Endothelial cell of umbilical vein (primary cell): ENCODE measurements at regions not wholly inside any gene's neighbourhood (a gene's known extent, or its start where the extent isn't known, plus 50 kb on each side); places are given as distances from the start of the nearest gene placed in this dataset.

ENCODE experiments used
- BruUV-seq: library from RNA; stranded (reverse); fragments of 400-500 nt; replicated peaks from 2 replicates; lab custom pipeline; 2021; lab: Mats Ljungman, UMichigan
- CTCF ChIA-PET: fragments of 300-600, 350-600 bp; sonication (Branson Sonifier 250); formaldehyde crosslinking; loops from one replicate; lab custom pipeline; 2021; ENCODE audit warnings: antibody characterized with exemption, inconsistent platforms; lab: Charles Lee
- POLR2A ChIA-PET: fragments of 300-600, 350-600 bp; sonication (Branson Sonifier 250); formaldehyde crosslinking; loops from one replicate; lab custom pipeline; 2021; ENCODE audit warnings: antibody characterized with exemption, inconsistent platforms; lab: Charles Lee
- DNase-seq: peaks from one replicate; pipeline ENCODE4 v3.0.0-alpha.2; 2011; ENCODE audit warnings: low read depth, low spot score
- FAIRE-seq: peaks from 2 replicates; lab custom pipeline; 2011; peaks lifted over from hg19 to GRCh38; lab: Jason Lieb, UNC
- H2AFZ ChIP-seq: 2 replicates; pipeline ENCODE4 v1.6.0; 2012; ENCODE audit warnings: low read depth, low read length, control low read depth, inconsistent platforms
- H3K27ac ChIP-seq: 2 replicates; pipeline ENCODE4 v1.5.1; 2011; ENCODE audit warnings: low read depth, mild to moderate bottlenecking, control low read depth, low read length, moderate library complexity; ENCODE audit not compliant: insufficient read depth
- H3K27me3 ChIP-seq, 2 experiments: 2 replicates each; pipeline versions ENCODE4 v1.6.0 to v1.6.1; 2011; ENCODE audit warnings: low read length in 2 of 2, mixed read lengths in 1 of 2; ENCODE audit not compliant: control insufficient read depth in 2 of 2, insufficient read depth in 2 of 2
- H3K36me3 ChIP-seq, 2 experiments: 2 replicates in 1 of 2; 3 replicates in 1 of 2; pipeline ENCODE4 v1.5.1; 2011; ENCODE audit warnings: low read length in 2 of 2, mild to moderate bottlenecking in 1 of 2, moderate library complexity in 1 of 2; ENCODE audit not compliant: control insufficient read depth in 2 of 2, insufficient read depth in 2 of 2; ENCODE audit errors: extremely low read depth in 1 of 2
- H3K4me1 ChIP-seq: 3 replicates; pipeline ENCODE4 v1.5.1; 2011; ENCODE audit warnings: mild to moderate bottlenecking, low read length; ENCODE audit not compliant: control insufficient read depth, insufficient read depth; ENCODE audit errors: extremely low read depth
- H3K4me2 ChIP-seq: 2 replicates; pipeline ENCODE4 v1.6.1; 2011; ENCODE audit warnings: low read length, control low read depth, mixed read lengths; ENCODE audit not compliant: insufficient read depth
- H3K4me3 ChIP-seq, 3 experiments: fragments of 200-600 bp in 1 of 3; sonication (generic), shearing (Covaris generic) in 1 of 3; replicated peaks in 1 of 3; 2 replicates each; pipeline ENCODE4 v1.5.1; 2011 to 2016; ENCODE audit warnings: control low read depth in 3 of 3, low read length in 3 of 3, mild to moderate bottlenecking in 2 of 3, inconsistent platforms in 1 of 3, low read depth in 1 of 3, moderate library complexity in 1 of 3; ENCODE audit not compliant: insufficient read depth in 1 of 3
- H3K79me2 ChIP-seq: 2 replicates; pipeline ENCODE4 v1.6.0; 2012; ENCODE audit warnings: low read length, inconsistent platforms; ENCODE audit not compliant: control insufficient read depth, insufficient read depth
- H3K9ac ChIP-seq: replicated peaks from 2 replicates; pipeline ENCODE3; 2011; ENCODE audit warnings: low read length, control low read depth; ENCODE audit not compliant: insufficient read depth; ENCODE audit errors: extremely low read depth
- H3K9me1 ChIP-seq: replicated peaks from 3 replicates; pipeline ENCODE4 v1.6.0; 2011; ENCODE audit warnings: mild to moderate bottlenecking, low read length; ENCODE audit not compliant: control insufficient read depth, insufficient read depth; ENCODE audit errors: extremely low read depth
- H3K9me3 ChIP-seq: replicated peaks from 2 replicates; pipeline ENCODE4 v1.5.1; 2012; ENCODE audit warnings: low read length, inconsistent platforms; ENCODE audit not compliant: control insufficient read depth, insufficient read depth
- H4K20me1 ChIP-seq: replicated peaks from 2 replicates; pipeline ENCODE3; 2011; ENCODE audit warnings: mild to moderate bottlenecking, low read length; ENCODE audit not compliant: control insufficient read depth, insufficient read depth; ENCODE audit errors: extremely low read depth
- EZH2 ChIP-seq: IDR thresholded peaks from 2 replicates; pipeline ENCODE4 v1.6.1; 2012; ENCODE audit warnings: borderline replicate concordance, low read depth, mild to moderate bottlenecking, moderate library complexity, low read length, inconsistent platforms; ENCODE audit not compliant: severe bottlenecking
- FOS ChIP-seq: IDR thresholded peaks from 2 replicates; pipeline ENCODE4 v1.6.1; 2011; ENCODE audit warnings: mild to moderate bottlenecking, low read length, moderate library complexity, borderline replicate concordance; ENCODE audit not compliant: insufficient read depth
- GATA2 ChIP-seq: IDR thresholded peaks from 2 replicates; pipeline ENCODE4 v1.7.0; 2011; ENCODE audit warnings: low read depth, mild to moderate bottlenecking, moderate library complexity, mixed read lengths, low read length; ENCODE audit not compliant: insufficient read length, insufficient read depth
- JUN ChIP-seq: IDR thresholded peaks from 2 replicates; pipeline ENCODE4 v1.6.1; 2011; ENCODE audit warnings: borderline replicate concordance, low read depth; ENCODE audit not compliant: insufficient read length, insufficient read depth
- MYC ChIP-seq: IDR thresholded peaks from one replicate; pipeline ENCODE4 v1.6.1; 2011; ENCODE audit warnings: mild to moderate bottlenecking, low read depth, low read length
- POLR2A ChIP-seq: IDR thresholded peaks from 2 replicates; pipeline ENCODE4 v1.6.1; 2012; ENCODE audit warnings: low read depth, mild to moderate bottlenecking, control low read depth, low read length
- POLR2AphosphoS5 ChIP-seq: IDR thresholded peaks from 2 replicates; pipeline ENCODE4 v1.6.1; 2012; ENCODE audit warnings: low read depth, mild to moderate bottlenecking, control low read depth, low read length, moderate library complexity; ENCODE audit not compliant: insufficient read depth
- dilution Hi-C: fragments of 300-500 bp; cut with MboI; formaldehyde crosslinking; loops from one replicate; pipeline ENCODE4 v1.15.0; 2019; ENCODE audit warnings: low sequenced_read_pairs; ENCODE audit not compliant: extremely low pct_ligation_motif_present
- intact Hi-C: fragments of 100-400 bp; cut with micrococcal nuclease; formaldehyde crosslinking; loops from one replicate; pipeline ENCODE4 v1.10.0; 2022
- TF ChIP-seq, protein P1 (sequence below), 2 donors: IDR thresholded peaks; 1 replicate in 1 of 2; 2 replicates in 1 of 2; pipeline ENCODE4 v1.5.1; 2011; ENCODE audit warnings: low read length in 2 of 2, mild to moderate bottlenecking in 2 of 2, moderate library complexity in 2 of 2, control low read depth in 1 of 2, inconsistent platforms in 1 of 2, low read depth in 1 of 2; ENCODE audit not compliant: insufficient read depth in 1 of 2; ENCODE audit errors: extremely low read depth in 1 of 2
- TF ChIP-seq, protein P2 (sequence below): IDR thresholded peaks from 2 replicates; pipeline ENCODE4 v1.6.1; 2011; ENCODE audit not compliant: insufficient read depth, insufficient read length

- Histone ChIP-seq H3K27me3 (no peaks in the 10 kb centered on the region), H3K9ac (no peak overlapping the region), H3K9me1 (peaks cover 4% of the 10 kb centered on the region), H3K4me1 (no peaks in the 10 kb centered on the region), H3K79me2 (no peaks in the 10 kb centered on the region), H3K4me2 (no peak overlapping the region), H3K36me3 (no peaks in the 10 kb centered on the region), H3K9me3 (no peaks in the 10 kb centered on the region), H3K4me3 (no peak overlapping the region), H3K27ac (no peak overlapping the region), H2AFZ (no peak overlapping the region), H4K20me1 (no peaks in the 10 kb centered on the region)
- no peak for TF ChIP-seq JUN
- TF ChIP-seq FOS: no peak
- no peak for TF ChIP-seq POLR2A
- no peak for TF ChIP-seq GATA2
- TF ChIP-seq, protein P1, sequence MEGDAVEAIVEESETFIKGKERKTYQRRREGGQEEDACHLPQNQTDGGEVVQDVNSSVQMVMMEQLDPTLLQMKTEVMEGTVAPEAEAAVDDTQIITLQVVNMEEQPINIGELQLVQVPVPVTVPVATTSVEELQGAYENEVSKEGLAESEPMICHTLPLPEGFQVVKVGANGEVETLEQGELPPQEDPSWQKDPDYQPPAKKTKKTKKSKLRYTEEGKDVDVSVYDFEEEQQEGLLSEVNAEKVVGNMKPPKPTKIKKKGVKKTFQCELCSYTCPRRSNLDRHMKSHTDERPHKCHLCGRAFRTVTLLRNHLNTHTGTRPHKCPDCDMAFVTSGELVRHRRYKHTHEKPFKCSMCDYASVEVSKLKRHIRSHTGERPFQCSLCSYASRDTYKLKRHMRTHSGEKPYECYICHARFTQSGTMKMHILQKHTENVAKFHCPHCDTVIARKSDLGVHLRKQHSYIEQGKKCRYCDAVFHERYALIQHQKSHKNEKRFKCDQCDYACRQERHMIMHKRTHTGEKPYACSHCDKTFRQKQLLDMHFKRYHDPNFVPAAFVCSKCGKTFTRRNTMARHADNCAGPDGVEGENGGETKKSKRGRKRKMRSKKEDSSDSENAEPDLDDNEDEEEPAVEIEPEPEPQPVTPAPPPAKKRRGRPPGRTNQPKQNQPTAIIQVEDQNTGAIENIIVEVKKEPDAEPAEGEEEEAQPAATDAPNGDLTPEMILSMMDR (IDR thresholded peaks at IDR 0.05; ENCODE audit: extremely low read depth in 1 of 2, insufficient read depth in 1 of 2, low read depth in 1 of 2, low read length in 2 of 2): no peak
- no peak for TF ChIP-seq MYC
- FAIRE-seq (no peak), DNase-seq (no peak)
- BruUV-seq: no TSS peak
- ChIA-PET POLR2A (no interaction called here), CTCF (interaction anchor here (1.5 to 1.6 kb wide), 2 partner anchors 7 to 35 kb away, joined by 3 to 5 read pairs; no protein-coding TSS in a partner anchor)
- dilution Hi-C loops: no loop called here
- intact Hi-C loops: no loop called here
Observed at GRCh38 chr4:137131201-137131600, 401.1 kb downstream of the PCDH18 start.

GRCh38 chr4:137129845-137130244 is 402.4 kb downstream of the PCDH18 start:
- peaks cover 4% of the 10 kb centered on the region for H3K9me1 ChIP-seq
- H3K27ac ChIP-seq: no peak overlapping the region
- H3K9me3 ChIP-seq: no peaks in the 10 kb centered on the region
- BruUV-seq: no TSS peak
- H3K4me2 ChIP-seq: no peak overlapping the region
- FAIRE-seq (no peak), DNase-seq (no peak)
- H3K4me1 ChIP-seq: no peaks in the 10 kb centered on the region
- dilution Hi-C loops (no loop called here), intact Hi-C loops (loop anchor here (10.0 kb wide), 1 partner anchor 595 kb away; no protein-coding TSS in a partner anchor)
- no peak for TF ChIP-seq JUN
- no peak for TF ChIP-seq EZH2
- TF ChIP-seq POLR2A: no peak
- TF ChIP-seq, protein P2, sequence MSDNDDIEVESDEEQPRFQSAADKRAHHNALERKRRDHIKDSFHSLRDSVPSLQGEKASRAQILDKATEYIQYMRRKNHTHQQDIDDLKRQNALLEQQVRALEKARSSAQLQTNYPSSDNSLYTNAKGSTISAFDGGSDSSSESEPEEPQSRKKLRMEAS: no peak
- no peak for TF ChIP-seq POLR2AphosphoS5
- H2AFZ ChIP-seq: no peak overlapping the region
- no peak overlapping the region for H3K9ac ChIP-seq
- CTCF ChIA-PET: no interaction called here
- POLR2A ChIA-PET: no interaction called here
- H3K36me3 ChIP-seq: no peaks in the 10 kb centered on the region
- no peaks in the 10 kb centered on the region for H3K79me2 ChIP-seq
- no peak overlapping the region for H3K4me3 ChIP-seq
- no peaks in the 10 kb centered on the region for H4K20me1 ChIP-seq
- H3K27me3 ChIP-seq: no peaks in the 10 kb centered on the region
